OCI-LY1 (cell line): ENCODE measurements at regions not wholly inside any gene's neighbourhood (a gene's known extent, or its start where the extent isn't known, plus 50 kb on each side); places are given as distances from the start of the nearest gene placed in this dataset.

Experiments
- CTCF ChIP-seq: fragments of 200-600 bp; sonication (generic), shearing (Covaris generic); IDR thresholded peaks from 2 replicates; pipeline ENCODE4 v1.5.1; 2017; ENCODE audit warnings: mild to moderate bottlenecking, antibody characterized with exemption, low read length, moderate library complexity, mixed read lengths
- EZH2 ChIP-seq: fragments of 200-600 bp; sonication (generic), shearing (Covaris generic); IDR thresholded peaks from 2 replicates; pipeline ENCODE4 v1.8.0; 2017; ENCODE audit warnings: borderline replicate concordance, mixed run types, mild to moderate bottlenecking, antibody characterized with exemption, low read length, moderate library complexity, mixed read lengths

DNA sequence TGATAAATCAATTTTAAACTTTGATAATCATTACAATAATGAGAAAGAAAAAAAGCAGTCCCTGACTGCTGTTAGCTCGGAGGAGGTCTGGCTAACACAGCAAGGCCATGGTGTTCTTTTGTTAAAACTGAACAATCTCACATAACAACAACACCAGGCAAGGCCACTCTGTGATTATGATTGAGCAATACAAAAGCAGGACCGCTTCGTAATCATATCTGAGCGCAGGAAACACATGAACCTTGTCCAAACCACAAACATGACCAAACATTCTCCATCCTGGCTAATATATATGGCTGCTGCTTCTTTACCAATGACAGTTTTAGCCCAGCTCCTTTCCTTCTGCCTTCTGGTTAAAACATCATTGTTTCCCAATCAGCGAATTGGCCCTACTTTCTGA is 76.8 kb upstream of the DDX53 start:
- TF ChIP-seq CTCF (no peak), EZH2 (no peak)
